Naive B cell (primary cell): ENCODE measurements at regions not wholly inside any gene's neighbourhood (a gene's known extent, or its start where the extent isn't known, plus 50 kb on each side); places are given as distances from the start of the nearest gene placed in this dataset.

Experiments
- ATAC-seq, 2 donors: fragments of 150-1000 bp; cut with Tn5 transposase; 2 replicates each; pipeline ENCODE4 v1.10.0; 2021; ENCODE audit warnings: low read depth in 2 of 2, mild to moderate bottlenecking in 2 of 2, moderate library complexity in 2 of 2
- DNase-seq: peaks from one replicate; pipeline ENCODE4 v3.0.0; 2022
- H3K27ac Mint-ChIP-seq, 6 donors: one replicate each; pipeline ENCODE4 v1.8.0; 2020 to 2022; ENCODE audit warnings: mild to moderate bottlenecking in 6 of 6, mixed read lengths in 6 of 6, moderate library complexity in 5 of 6, inconsistent platforms in 2 of 6
- H3K27me3 Mint-ChIP-seq, 3 donors: one replicate each; pipeline ENCODE4 v1.8.0; 2021 to 2022; ENCODE audit warnings: mixed read lengths in 3 of 3, mild to moderate bottlenecking in 1 of 3
- H3K36me3 Mint-ChIP-seq, 2 donors: one replicate each; pipeline ENCODE4 v1.8.0; 2020 to 2022; ENCODE audit warnings: mixed read lengths in 2 of 2, inconsistent platforms in 1 of 2, mild to moderate bottlenecking in 1 of 2
- H3K4me1 Mint-ChIP-seq, 3 donors: one replicate each; pipeline ENCODE4 v1.8.0; 2020 to 2022; ENCODE audit warnings: mixed read lengths in 3 of 3, inconsistent platforms in 1 of 3, mild to moderate bottlenecking in 1 of 3, moderate library complexity in 1 of 3
- H3K4me3 Mint-ChIP-seq, 8 donors: one replicate each; pipeline ENCODE4 v1.8.0; 2020 to 2022; ENCODE audit warnings: mild to moderate bottlenecking in 8 of 8, mixed read lengths in 8 of 8, moderate library complexity in 8 of 8, inconsistent platforms in 2 of 8
- H3K9me3 Mint-ChIP-seq, 7 donors: one replicate each; pipeline ENCODE4 v1.8.0; 2020 to 2022; ENCODE audit warnings: mixed read lengths in 7 of 7, mild to moderate bottlenecking in 5 of 7, inconsistent platforms in 2 of 7, moderate library complexity in 1 of 7

DNA sequence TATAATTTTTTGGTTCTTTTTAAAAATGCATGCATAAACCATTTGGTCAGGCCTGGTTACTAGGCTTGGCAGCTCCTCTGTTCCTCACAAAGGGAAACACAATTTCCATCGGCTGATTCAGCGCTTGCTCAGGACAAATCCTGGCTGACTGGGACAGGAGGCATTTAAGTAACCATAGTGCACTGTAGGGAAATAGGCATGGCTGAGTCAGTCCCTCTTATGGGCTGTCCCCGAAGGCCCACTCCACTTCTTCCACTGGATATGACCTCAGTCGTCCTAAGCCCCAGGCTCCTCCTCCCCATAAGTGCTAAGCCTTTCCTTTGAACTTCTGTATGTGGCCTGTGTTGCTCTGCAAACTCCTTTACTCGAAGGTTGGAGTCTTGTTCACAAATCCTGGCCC, 71.2 kb upstream of the GLIS3 start:
- Mint-ChIP-seq H3K4me1 (peaks cover 0 to 2% (median 0%) of the 10 kb centered on the region in 3 donors), H3K27me3 (peaks cover 18 to 41% (median 22%) of the 10 kb centered on the region in 3 donors), H3K27ac (peak overlapping the region in 1 of 6 donors; percentile 57), H3K4me3 (no peak overlapping the region), H3K9me3 (no peaks in the 10 kb centered on the region), H3K36me3 (no peaks in the 10 kb centered on the region)
- DNase-seq (no peak), ATAC-seq (no peak)

DNA sequence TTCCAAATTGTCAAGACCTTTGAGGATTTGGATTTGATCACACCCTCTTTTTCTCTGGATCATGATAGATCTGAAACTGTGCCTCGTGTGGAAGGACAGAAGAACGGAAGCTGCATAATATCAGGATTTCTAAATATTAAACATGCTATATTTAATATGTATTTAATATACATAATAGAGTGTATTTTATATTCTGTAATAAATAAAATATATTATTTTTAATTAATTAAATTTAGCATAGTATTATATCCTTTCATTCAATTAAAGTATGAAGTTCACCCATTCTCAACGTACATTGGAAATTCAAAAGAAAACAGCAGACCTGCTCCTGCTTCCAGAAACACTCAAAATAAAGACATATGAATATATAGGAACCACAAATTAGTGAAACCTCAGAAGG, 70.6 kb upstream of the GLIS3 start:
- Mint-ChIP-seq H3K27me3 (peaks cover 18 to 36% (median 22%) of the 10 kb centered on the region in 3 donors), H3K36me3 (no peaks in the 10 kb centered on the region), H3K4me3 (no peak overlapping the region), H3K9me3 (no peaks in the 10 kb centered on the region), H3K4me1 (peaks cover 0 to 2% (median 0%) of the 10 kb centered on the region in 3 donors), H3K27ac (no peak overlapping the region)
- DNase-seq (no peak), ATAC-seq (no peak)

DNA sequence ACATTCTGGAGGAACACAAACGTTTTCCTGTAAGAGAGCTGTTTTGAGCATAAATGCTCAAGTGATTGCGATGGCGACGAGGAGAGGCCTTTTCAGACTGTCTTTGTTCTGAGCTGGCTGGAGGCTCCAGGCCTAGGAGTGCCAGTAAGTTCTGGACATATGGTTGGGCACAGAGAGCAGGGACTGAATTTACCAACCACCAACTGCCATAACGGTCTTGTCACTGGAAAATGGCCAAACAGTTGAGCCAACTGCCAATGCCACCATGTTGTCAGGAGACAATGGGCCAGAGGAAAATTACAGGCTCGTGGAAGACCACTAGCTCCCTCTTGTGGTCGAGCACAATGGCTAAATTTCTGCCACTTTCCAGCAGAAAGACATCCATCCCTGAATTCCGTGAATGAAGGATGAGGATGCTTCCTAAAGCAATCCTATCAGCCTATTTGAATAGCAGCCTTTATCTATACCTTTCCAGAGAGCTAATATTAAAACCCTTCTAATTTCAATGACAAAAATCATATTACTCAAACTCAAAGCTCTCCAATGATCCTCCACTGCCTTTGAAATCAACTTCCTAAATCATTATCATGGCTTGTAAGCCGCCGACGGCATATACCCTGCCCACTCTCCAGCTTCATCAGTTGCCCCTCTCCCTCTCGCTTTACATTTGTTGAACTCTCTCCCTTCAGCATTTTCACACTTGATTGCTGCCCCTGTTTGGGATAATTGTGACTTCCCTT, 66.9 kb upstream of the GLIS3 start:
- Mint-ChIP-seq H3K4me1 (peaks cover 0 to 2% (median 0%) of the 10 kb centered on the region in 3 donors), H3K36me3 (no peaks in the 10 kb centered on the region), H3K27ac (peak overlapping the region in 1 of 6 donors; percentile 68), H3K9me3 (no peaks in the 10 kb centered on the region), H3K27me3 (peaks cover 12 to 26% (median 20%) of the 10 kb centered on the region in 3 donors), H3K4me3 (no peak overlapping the region)
- ATAC-seq (no peak), DNase-seq (no peak)

DNA sequence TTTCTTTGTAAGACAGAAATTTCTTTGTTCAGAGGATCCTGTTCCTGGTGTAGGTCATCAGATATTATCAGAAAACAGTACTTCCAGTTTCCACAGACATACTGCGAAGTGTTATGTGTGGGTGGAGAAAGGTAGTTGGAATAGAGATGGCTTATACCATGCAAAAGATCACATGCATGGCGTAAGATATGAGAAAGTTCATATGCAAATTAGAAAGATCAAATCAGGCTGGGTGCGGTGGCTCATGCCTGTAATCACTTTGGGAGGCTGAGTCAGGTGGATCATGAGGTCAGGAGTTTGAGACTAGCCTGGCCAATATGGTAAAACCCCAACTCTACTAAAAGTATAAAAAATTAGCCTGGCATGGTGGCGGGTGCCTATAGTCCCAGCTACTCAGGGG, 65.2 kb upstream of the GLIS3 start:
- no peaks in the 10 kb centered on the region for H3K9me3 Mint-ChIP-seq
- no peak overlapping the region for H3K27ac Mint-ChIP-seq
- peaks cover 9 to 23% (median 11%) of the 10 kb centered on the region in 3 donors for H3K27me3 Mint-ChIP-seq
- peaks cover 0 to 2% (median 0%) of the 10 kb centered on the region in 3 donors for H3K4me1 Mint-ChIP-seq
- DNase-seq (no peak), ATAC-seq (no peak)
- no peak overlapping the region for H3K4me3 Mint-ChIP-seq
- H3K36me3 Mint-ChIP-seq, result no peaks in the 10 kb centered on the region

DNA sequence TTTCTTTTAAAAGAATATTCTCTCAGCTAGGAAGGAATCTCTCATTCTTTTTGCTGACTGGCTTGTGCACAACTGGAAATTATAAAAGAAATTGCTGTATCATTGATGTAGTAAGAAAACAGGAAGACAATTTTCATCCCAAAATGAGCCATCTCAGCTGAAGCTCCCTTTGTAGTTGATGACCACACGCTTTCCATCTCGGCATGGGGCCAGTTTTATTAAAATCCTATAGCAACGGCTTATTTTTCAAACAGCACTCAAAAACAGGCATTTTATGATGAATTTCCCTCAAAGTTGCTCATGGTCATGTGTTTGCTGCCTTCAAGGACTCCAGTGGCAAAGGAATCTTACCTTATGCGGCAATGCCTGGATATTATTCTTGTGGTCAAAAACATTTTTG, 62.4 kb upstream of the GLIS3 start:
- Mint-ChIP-seq H3K27me3 (peaks cover 5 to 22% (median 12%) of the 10 kb centered on the region in 3 donors), H3K4me3 (no peak overlapping the region), H3K27ac (no peak overlapping the region), H3K4me1 (peaks cover 0 to 2% (median 0%) of the 10 kb centered on the region in 3 donors), H3K9me3 (no peaks in the 10 kb centered on the region), H3K36me3 (no peaks in the 10 kb centered on the region)
- DNase-seq, result no peak
- ATAC-seq, result no peak

DNA sequence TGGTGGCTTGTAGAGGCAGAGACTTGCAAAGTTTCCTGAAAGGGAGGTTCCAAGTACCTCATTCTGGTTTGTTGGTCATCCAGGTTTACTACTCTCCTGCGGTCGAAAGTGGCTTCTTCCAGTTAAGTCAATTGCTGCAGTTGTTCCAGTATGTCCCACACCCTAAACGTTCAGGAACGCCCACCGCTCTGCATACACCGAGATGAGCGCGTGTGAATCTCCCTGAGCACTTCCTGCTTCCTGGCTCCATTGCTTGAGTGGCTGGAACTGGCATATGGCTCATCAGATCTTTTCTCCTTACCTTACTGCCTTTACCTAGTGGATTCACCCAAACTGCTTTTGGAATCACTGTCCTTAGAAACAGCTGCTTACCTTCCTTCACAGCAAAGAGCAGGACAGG, 59.1 kb upstream of the GLIS3 start:
- Mint-ChIP-seq H3K27me3 (peaks cover 12 to 30% (median 23%) of the 10 kb centered on the region in 3 donors), H3K4me1 (no peaks in the 10 kb centered on the region), H3K27ac (no peak overlapping the region), H3K36me3 (no peaks in the 10 kb centered on the region), H3K9me3 (no peaks in the 10 kb centered on the region), H3K4me3 (no peak overlapping the region)
- DNase-seq (no peak), ATAC-seq (no peak)

DNA sequence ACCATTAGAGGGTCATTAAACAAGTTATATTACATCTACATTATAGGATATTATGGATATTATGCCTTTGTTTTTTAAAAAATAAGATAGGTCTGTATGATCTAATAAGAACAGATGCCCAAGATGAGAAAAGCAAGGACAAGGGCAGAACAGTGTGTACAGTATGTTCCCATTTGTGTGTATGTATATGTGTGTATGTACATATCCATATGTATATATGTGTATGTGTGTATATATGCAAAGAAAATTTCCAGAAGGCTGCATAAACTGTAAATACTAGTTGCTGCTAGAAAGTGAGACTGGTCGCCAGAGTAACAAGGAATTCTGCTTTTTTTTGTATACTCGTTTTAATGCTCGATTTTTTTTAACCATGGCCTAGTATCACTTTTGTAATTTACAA, 58.1 kb upstream of the GLIS3 start:
- Mint-ChIP-seq H3K27ac (no peak overlapping the region), H3K36me3 (no peaks in the 10 kb centered on the region), H3K4me1 (no peaks in the 10 kb centered on the region), H3K27me3 (peaks cover 17 to 29% (median 23%) of the 10 kb centered on the region in 3 donors), H3K4me3 (no peak overlapping the region), H3K9me3 (no peaks in the 10 kb centered on the region)
- DNase-seq (no peak), ATAC-seq (no peak)

DNA sequence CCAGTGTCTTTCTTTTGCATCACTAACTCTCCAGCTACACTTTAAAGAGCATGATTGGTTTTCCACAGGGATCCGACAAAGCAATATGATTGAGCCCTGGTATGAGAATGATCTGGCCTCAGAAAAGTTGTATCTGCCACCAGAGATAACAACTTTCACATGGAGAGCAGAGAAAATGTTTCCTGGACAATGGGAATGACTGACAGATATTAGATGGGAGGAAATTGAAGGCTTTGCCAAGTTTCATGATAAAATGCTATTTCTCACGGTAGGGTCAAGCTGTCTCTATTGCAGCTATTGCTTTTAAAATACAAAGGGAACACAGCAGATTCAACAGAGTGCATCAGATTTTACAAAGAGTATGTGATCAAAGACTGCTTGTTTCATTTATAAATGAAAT, 56.4 kb upstream of the GLIS3 start:
- no peak for ATAC-seq
- no peaks in the 10 kb centered on the region for H3K9me3 Mint-ChIP-seq

DNA sequence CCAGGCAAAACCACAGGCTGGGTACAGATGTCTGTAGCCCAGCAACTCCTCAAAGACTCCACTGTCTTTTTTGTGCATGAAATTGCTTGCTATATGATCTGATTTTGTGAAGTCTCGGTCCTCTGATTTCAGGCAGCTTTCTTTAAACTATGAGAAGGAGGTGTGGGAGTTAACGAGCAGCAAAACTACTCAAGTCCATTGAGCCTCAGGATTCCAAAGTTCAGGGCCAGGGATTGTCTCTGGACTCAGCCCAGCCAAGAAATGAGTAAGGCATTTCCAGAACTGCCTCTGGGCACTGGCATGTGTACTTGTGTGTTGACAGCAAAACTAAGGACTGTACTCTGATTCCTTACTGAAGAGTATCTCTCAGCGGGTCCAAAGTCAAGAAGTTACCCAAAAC, 53.4 kb upstream of the GLIS3 start:
- H3K4me3 Mint-ChIP-seq, result no peak overlapping the region
- H3K27ac Mint-ChIP-seq, result no peak overlapping the region
- peaks cover 13 to 19% (median 19%) of the 10 kb centered on the region in 3 donors for H3K27me3 Mint-ChIP-seq
- H3K4me1 Mint-ChIP-seq, result no peaks in the 10 kb centered on the region
- no peak for DNase-seq
- no peaks in the 10 kb centered on the region for H3K36me3 Mint-ChIP-seq
- no peak for ATAC-seq
- H3K9me3 Mint-ChIP-seq, result no peaks in the 10 kb centered on the region

More for the DNA sequence above, 56.4 kb upstream of the GLIS3 start:
- Mint-ChIP-seq H3K27ac (peak overlapping the region in 1 of 6 donors; percentile 43), H3K27me3 (peaks cover 12 to 23% (median 14%) of the 10 kb centered on the region in 3 donors), H3K4me1 (no peaks in the 10 kb centered on the region), H3K4me3 (no peak overlapping the region), H3K36me3 (no peaks in the 10 kb centered on the region)
- no peak for DNase-seq

DNA sequence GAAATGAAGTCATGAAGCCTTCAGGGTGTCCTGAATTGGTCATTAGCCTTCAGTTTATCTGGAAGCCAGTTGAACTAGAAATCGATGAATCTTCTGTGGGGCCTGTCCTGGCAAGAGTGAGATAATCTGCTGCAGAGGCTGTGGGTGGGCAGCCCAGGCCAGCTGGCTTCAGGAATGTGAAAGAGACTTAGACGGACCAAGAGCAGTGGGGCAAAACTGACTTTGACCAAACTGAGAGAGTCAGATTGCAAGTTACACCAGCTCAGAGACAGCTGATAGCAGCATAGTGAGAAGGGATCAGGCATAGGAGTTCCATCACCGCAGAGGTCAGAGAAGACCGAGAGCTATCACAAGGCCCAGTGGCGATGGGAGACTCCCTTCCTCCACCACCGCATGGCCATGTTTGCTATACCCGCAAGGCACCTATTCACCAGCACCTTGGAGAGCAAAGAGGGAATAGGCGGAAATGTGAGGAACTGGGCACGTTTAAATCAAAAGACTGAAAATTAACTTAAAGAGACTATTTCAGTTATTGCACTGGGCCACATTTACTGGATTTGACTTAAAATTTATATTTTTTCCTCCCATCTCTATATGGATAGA, 50.0 kb upstream of the GLIS3 start:
- peaks cover 0 to 3% (median 0%) of the 10 kb centered on the region in 7 donors for H3K9me3 Mint-ChIP-seq
- H3K4me3 Mint-ChIP-seq, result no peak overlapping the region
- no peak overlapping the region for H3K27ac Mint-ChIP-seq
- DNase-seq (no peak), ATAC-seq (no peak)
- no peaks in the 10 kb centered on the region for H3K4me1 Mint-ChIP-seq
- H3K27me3 Mint-ChIP-seq, result peaks cover 13 to 19% (median 19%) of the 10 kb centered on the region in 3 donors
- no peaks in the 10 kb centered on the region for H3K36me3 Mint-ChIP-seq
